Skin of body (tissue), 1 donor: ENCODE measurements at regions not wholly inside any gene's neighbourhood (a gene's known extent, or its start where the extent isn't known, plus 50 kb on each side); places are given as distances from the start of the nearest gene placed in this dataset.
A peak's percentile ranks its signal among the peaks of the same experiment; 100 is the strongest.

Experiments
- DNase-seq: peaks from one replicate; lab custom pipeline; 2025; lab: John Stamatoyannopoulos, UW

DNA sequence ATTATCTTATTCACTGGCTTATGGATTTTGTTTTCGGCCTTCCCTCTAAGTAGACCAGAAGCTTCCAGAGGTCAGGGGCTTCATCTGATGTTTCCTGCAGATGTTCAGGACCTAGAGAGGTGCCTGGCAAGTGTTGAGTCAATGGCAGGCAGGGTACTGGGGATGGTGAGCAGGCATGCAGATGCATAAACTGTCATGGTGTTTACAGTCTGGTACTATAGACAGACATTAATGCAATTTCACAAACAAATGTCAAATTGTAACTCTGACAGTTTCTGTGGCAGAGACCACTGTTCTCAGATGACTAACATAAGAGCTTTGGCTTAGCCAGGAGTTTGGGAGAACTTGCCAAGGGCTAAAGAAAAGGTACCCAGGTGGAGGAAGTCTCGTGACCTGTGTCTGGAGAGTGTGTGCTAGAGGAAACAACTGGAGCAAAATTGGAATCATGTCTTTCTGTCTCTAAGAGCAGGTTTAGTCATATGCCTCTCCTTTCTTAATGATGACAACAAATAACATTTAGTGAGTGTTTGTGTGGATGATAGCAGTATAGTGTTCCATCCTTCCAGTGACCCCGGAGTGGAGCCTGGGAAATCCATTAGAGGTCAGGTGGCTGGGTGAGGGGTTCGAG is 53.7 kb upstream of the TRAK1 start:
- no peak for DNase-seq

- peak; percentile 94 for DNase-seq
These were observed 54.7 kb upstream of the TRAK1 start for GRCh38 chr3:42036483-42036823.

- DNase-seq = no peak
These were observed 55.2 kb upstream of the TRAK1 start for GRCh38 chr3:42035816-42036482.

DNA sequence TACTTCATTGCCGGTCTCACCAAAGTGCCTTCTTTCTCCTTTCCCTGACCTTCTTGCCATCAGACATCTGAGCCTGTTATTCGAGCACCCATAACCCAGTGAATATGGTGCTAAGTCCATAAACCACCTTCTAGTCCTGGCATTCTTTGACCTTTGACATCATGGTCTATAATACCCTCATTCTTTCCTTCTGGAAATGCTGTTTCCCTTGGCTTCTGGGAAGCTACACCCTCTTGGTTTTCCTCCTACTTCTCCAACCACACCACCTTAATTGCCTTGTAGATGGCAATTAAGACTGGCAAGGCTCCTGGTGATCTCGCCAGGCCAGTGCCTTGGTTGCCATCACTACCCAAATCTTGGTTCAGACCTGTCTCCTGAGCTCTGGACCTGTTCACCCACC is 56.1 kb upstream of the TRAK1 start:
- no peak for DNase-seq

DNA sequence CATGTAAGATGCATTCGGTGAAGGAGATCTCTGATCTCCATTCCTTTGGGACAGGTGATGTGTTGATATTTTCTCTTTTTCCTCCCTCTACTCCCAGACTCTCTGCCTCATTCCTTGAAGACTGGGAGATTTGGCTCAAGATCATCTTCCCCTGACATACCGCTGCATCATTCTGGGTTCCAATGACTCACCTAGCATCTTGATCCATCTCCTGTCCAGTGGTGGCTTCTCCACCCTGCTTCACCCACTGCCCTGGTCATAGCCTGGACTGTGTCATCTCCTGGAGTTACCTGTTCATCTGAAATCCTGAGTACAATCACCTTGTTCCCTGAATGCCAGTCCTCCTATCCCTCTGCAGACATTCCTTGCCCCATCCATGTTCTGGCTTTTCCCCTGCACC is 57.4 kb upstream of the TRAK1 start:
- no peak for DNase-seq

- DNase-seq = peak; percentile 62
These were observed 58.3 kb upstream of the TRAK1 start for GRCh38 chr3:42032693-42033349.

DNA sequence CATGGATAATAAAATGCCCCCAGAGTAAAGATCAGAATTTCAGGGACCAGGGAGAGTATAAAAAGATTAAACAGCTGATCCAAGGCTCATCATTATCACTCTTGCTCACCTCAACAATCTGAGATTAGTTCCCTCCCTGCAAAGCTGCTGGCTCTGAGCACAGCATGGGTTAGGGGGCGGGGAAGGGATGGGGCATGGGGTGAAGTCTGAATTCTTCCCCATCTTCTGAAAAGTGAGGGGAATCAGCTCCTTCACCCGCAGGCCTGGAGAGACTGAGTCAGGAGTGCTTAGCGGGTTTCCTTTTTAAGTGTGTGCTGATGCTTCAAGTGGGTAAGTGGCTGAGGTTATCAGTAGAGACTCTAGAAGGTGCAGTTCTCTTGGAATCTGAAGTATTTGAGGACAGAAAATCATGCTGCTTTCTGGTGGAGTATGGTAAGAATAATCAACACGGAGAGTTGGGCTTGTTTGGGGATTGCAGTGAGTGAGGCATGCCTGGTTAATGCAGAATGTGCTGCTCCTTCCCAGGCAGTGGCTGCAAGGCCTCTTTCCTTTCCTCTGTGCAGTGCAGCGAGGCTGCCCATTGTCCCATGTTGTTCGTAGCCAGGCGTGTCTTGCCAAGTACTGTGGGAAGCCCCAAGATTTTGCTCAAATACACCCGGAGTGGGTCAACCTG is 59.2 kb upstream of the TRAK1 start:
- no peak for DNase-seq

DNA sequence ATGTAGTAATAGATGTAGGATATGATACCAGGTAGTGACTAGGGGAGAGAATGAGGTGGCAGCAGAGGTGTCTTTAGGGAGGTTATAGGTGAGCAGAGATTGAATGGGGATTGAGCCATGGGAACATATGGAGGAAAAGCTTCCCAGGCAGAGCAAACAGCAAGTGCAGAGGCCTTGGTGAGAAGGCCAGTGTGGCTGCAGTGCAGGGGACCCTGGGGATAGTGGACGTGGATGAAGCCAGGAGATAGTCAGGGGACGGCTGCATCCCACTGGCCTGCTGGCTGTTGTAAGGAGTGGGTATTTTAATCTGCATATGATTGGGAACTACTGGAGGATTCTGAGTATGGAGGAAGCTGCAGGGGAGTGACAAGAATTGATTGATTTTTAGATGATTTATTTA is 62.7 kb upstream of the TRAK1 start:
- DNase-seq = no peak

- no peak for DNase-seq
These were observed 63.6 kb upstream of the TRAK1 start for GRCh38 chr3:42027571-42027970.

- peak; percentile 99 for DNase-seq
These were observed 63.7 kb upstream of the ULK4 start for GRCh38 chr3:42025370-42026138.

DNA sequence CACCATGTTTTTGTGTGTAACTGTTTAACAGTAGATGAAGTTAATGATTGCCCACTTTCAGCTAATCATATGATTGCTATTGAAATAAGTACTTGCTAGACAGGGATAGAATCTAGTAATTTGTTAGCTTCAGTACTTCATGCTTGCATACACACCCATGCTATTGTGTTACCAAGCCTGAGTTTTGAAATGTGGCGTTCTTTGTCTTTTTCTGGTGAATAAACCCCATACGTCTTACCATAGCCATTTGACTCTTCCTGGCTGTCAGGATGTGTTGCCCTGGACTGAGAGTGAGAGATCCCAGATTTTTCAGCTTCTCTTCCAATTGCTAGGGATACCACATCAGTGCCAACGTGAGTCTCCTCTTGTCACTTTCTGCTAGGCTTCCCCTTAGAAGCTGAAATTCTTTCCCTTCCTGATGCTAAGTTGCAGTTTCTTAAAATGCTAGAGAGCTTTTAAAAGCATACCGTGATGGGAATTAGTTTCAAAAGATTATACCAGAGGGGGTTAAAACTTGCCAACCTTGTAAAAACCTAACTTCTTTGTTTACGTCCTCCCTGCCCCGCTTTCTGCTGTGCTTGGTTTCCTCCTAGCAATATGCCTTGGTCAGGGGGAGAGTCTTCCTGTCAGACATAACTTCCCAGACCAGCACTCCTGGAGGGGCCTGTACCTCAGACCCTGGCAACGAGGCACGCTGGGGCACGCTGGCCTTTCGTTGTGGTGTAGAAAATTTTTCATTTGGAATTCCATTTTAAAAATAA is 62.9 kb upstream of the ULK4 start:
- peak; percentile 64 for DNase-seq

DNA sequence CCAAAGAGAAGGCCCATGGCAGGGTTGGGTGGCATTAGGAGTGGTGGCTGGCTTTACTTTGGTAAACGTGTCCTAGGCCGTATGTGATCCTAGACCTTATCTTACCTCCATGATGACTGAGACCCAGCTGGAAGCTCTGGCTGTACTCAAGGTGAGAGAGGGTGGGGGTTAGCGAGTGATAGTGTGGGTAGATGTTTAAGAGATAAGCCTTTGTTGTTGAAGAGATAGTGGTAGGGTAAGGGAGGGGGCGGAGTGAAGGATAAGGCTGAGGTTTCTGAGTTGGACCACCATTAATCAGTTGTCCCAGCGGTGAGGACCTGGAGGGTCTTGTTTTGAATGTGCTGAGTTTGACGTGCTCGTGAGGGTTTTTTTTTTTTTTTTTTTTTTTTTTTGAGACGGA is 61.5 kb upstream of the ULK4 start:
- DNase-seq = no peak

- DNase-seq = no peak
These were observed 60.5 kb upstream of the ULK4 start for GRCh38 chr3:42022355-42022754.

DNA sequence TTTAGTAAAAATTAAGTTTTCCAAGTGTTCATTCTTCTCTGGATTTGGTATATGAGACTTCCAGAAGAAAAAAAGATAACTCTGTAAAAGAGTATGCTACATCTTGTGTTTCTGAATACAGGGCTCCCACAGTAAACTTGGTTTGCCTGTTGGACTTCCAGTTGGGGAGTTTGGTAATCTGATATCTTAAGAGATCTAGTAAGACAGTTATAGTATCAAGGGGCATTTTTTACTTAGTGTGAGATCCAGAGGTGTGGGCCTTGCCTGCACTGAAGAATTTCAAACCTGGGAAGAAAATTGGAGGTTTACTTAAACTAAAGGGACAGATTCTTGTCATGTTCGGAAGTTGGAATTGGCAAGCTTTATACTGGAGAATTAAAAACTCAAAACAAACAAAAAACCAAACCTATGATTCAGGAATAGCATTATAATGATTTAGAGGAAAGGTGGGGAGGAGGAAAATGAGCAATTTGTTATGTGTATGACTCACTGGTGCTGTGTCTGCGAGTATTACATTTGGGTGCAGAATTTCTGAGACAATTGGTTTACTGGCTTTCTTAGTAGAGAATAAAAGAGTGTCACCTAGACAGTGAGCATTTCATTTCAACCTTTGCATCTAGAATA is 58.9 kb upstream of the ULK4 start:
- DNase-seq = no peak

DNA sequence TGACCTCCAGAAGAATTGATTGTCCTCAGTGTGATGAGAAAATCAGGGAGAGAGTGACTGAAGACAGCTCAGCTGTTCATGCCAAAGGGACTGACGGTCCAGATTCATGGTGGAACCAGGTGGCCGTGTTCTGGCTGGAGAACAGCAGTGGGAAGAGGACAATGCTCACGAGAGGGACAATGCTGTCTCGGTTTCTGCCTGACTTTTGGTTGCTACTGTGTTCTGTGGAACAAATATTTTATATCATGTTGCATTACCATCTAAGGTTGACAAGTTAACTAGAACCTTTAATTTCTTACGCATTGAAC is 58.0 kb upstream of the ULK4 start:
- DNase-seq = no peak

DNA sequence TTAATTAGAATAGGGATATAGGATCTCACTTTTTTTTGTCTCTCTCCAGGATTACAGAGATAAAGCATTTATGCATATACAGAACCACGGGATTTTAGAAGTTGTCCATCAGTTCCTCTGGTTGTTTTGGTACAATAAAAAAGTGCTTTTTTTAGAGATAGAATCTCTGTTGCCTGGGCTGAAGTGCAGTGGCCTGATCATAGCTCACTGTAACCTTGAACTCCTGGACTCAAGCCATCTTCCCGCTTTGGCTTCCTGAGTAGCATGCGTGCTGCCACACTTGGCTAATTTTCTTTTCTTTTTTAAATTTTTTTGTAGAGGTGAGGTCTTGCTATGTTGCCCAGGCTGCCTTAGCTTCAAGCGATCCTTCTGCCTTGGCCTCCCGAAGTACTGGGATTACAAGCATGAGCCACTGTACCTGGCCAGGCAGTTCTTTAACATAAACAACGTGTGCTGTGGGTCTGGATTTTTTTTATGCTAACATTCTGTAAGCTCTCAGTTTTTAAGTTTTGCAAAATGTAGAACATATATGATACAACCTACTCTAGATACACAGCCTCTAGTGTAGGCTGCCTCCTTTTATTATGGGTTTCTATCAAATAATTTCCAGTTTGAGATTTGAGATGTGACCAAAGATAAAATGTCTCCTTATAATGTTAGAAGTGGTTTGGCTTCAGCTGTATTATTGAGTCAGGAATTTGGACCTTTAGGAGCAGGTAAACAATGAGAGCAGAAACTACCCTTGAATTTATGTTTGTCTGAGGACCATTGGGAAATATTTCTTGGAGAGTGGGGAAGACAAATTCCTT is 57.4 kb upstream of the ULK4 start:
- DNase-seq = no peak

GRCh38 chr3:42014921-42015533 is 53.1 kb upstream of the ULK4 start:
- DNase-seq = peak; percentile 65

GRCh38 chr3:42014458-42014920 is 52.6 kb upstream of the ULK4 start:
- DNase-seq = peak; percentile 33
